Spleen (tissue), 11 donors: ENCODE measurements at regions not wholly inside any gene's neighbourhood (a gene's known extent, or its start where the extent isn't known, plus 50 kb on each side); places are given as distances from the start of the nearest gene placed in this dataset.

Experiments used
- DNase-seq: peaks from one replicate; pipeline ENCODE4 v3.0.0-alpha.2; 2020
- H3K27ac ChIP-seq, 8 donors: fragments of 200-600 bp; sonication (generic) in 7 of 8; 1 replicate in 4 of 8; 2 replicates in 4 of 8; pipeline versions ENCODE4 v1.5.0 to v1.8.0; 2016 to 2021; ENCODE audit warnings: inconsistent platforms in 4 of 8, mild to moderate bottlenecking in 4 of 8, moderate library complexity in 1 of 8
- H3K27me3 ChIP-seq, 7 donors: fragments of 200-600 bp; sonication (generic) in 6 of 7; replicated peaks in 1 of 7; 1 replicate in 4 of 7; 2 replicates in 3 of 7; pipeline versions ENCODE4 v1.5.0 to v1.8.0; 2016 to 2021; ENCODE audit warnings: inconsistent platforms in 3 of 7, mild to moderate bottlenecking in 1 of 7
- H3K36me3 ChIP-seq, 6 donors: fragments of 200-600 bp; sonication (generic) in 5 of 6; 1 replicate in 4 of 6; 2 replicates in 2 of 6; pipeline versions ENCODE4 v1.5.0 to v1.8.0; 2016 to 2021; ENCODE audit warnings: inconsistent platforms in 2 of 6
- H3K4me1 ChIP-seq, 6 donors: fragments of 200-600 bp; sonication (generic) in 5 of 6; 1 replicate in 3 of 6; 2 replicates in 3 of 6; pipeline versions ENCODE4 v1.5.0 to v1.8.0; 2016 to 2021; ENCODE audit warnings: inconsistent platforms in 3 of 6
- H3K4me3 ChIP-seq, 8 donors: fragments of 200-600 bp; sonication (generic) in 7 of 8; 1 replicate in 4 of 8; 2 replicates in 4 of 8; pipeline versions ENCODE4 v1.5.0 to v1.8.0; 2016 to 2021; ENCODE audit warnings: inconsistent platforms in 4 of 8, mild to moderate bottlenecking in 4 of 8, moderate library complexity in 2 of 8
- H3K9me3 ChIP-seq, 8 donors: fragments of 200-600 bp; sonication (generic) in 7 of 8; 1 replicate in 4 of 8; 2 replicates in 4 of 8; pipeline versions ENCODE4 v1.5.0 to v1.8.0; 2016 to 2021; ENCODE audit warnings: inconsistent platforms in 4 of 8
- POLR2A ChIP-seq, 3 donors: fragments of 450-650 bp; IDR thresholded peaks; one replicate each; pipeline ENCODE4 v1.5.1; 2017; ENCODE audit warnings: antibody characterized with exemption in 3 of 3, mild to moderate bottlenecking in 1 of 3
- POLR2AphosphoS5 ChIP-seq, 3 donors: sonication (generic); formaldehyde crosslinking; IDR thresholded peaks; one replicate each; pipeline ENCODE4 v1.5.1; 2017; ENCODE audit warnings: antibody characterized with exemption in 3 of 3
- whole genome bisulfite sequencing, 5 donors: extraction: QIAGEN DNeasy Blood & Tissue Kit in 3 of 5; methylation state at CpG; one replicate each; pipeline versions ENCODE4 v1.1.5 to v1.1.7; 2013 to 2018; 5-methylcytosine and 5-hydroxymethylcytosine counted together
- intact Hi-C: fragments of 100-400 bp; cut with DNase I; formaldehyde crosslinking; loops from one replicate; pipeline ENCODE4 v1.15.0; 2023; ENCODE audit warnings: low total_unique reads
- TF ChIP-seq, protein P1 (sequence below), 11 experiments: fragments of 200-600 bp in 7 of 11; fragments of 450-650 bp in 4 of 11; sonication (generic) in 4 of 11; IDR thresholded peaks in 8 of 11; conservative IDR thresholded peaks in 3 of 11; 1 replicate in 7 of 11; 2 replicates in 4 of 11; pipeline versions ENCODE4 v1.4.0 to v1.8.0; 2016 to 2021; ENCODE audit warnings: antibody characterized with exemption in 11 of 11, inconsistent platforms in 4 of 11, mild to moderate bottlenecking in 1 of 11
- donor health status: healthy with polysubstance abuse.
- donor health status: DM: no; HTN: no; CAD: no; lungs with moderate emphysema.
- donor health status: DM: no; HTN: no; CAD: no.
- donor health status: Bipolar disorder and iron deficiency.
- donor health status: healthy.
- donor health status: DM: no; HTN: no; CAD: no.
- donor health status: DM: yes; HTN: yes; CAD: no.

DNA sequence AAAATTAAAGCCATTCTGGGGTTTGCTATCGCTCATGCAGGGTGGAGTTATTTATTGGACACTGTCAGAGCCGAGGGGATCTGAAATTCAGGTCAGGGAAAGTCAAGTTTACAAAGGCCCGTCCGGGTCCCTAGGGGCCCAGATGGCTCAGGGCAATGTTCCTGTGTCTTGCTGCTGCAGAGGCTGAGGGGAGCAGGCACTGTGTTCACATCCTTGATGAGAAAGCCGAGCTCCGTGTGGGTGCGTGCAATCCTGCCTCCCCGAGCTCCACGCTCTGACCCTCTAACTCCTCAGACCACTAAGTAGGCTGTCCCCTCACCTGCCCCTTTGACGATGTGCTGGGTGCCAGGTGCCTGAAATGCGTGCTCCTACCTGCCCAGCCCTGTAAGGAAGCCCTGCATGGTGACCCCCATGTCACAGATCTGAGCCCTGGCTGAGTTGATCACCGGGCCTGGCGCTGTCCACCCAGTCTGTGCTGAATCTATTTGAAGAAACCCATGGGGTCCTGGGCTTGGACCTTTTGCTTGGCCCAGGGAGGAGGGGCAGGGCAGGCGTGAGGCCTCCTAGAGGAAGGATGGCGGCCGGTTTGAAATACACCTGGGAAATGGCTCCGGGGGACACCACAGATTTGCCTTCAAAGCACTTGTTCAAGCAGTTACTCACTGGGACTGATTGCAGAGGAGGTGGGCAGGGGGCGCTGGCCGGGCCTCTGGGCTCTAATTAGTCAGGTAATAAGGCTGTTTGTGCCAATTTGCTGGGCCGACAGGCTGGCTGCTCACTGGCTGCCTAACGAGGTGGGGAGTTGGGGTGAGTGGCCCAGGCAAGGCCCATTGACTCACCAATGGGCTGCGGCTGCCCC, 204.3 kb downstream of the KIF26A start:
- DNase-seq = no peak
- Histone ChIP-seq H3K4me1 (peaks cover 0 to 8% (median 3%) of the 10 kb centered on the region in 6 donors), H3K9me3 (peaks cover 0 to 19% (median 13%) of the 10 kb centered on the region in 8 donors), H3K36me3 (no peaks in the 10 kb centered on the region), H3K4me3 (no peak overlapping the region), H3K27ac (no peak overlapping the region), H3K27me3 (peaks cover 0 to 51% (median 0%) of the 10 kb centered on the region in 7 donors)
- WGBS, 5 donors = 69 to 81% (median 77%) methylated on average over 21 to 22 of the region's 22 CpGs
- TF ChIP-seq POLR2AphosphoS5 (IDR thresholded peaks at IDR 0.05) = no peak
- TF ChIP-seq, protein P1, sequence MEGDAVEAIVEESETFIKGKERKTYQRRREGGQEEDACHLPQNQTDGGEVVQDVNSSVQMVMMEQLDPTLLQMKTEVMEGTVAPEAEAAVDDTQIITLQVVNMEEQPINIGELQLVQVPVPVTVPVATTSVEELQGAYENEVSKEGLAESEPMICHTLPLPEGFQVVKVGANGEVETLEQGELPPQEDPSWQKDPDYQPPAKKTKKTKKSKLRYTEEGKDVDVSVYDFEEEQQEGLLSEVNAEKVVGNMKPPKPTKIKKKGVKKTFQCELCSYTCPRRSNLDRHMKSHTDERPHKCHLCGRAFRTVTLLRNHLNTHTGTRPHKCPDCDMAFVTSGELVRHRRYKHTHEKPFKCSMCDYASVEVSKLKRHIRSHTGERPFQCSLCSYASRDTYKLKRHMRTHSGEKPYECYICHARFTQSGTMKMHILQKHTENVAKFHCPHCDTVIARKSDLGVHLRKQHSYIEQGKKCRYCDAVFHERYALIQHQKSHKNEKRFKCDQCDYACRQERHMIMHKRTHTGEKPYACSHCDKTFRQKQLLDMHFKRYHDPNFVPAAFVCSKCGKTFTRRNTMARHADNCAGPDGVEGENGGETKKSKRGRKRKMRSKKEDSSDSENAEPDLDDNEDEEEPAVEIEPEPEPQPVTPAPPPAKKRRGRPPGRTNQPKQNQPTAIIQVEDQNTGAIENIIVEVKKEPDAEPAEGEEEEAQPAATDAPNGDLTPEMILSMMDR (IDR thresholded peaks at IDR 0.05 in 8 of 11, conservative IDR thresholded peaks at IDR 0.05 in 3 of 11) = no peak
- TF ChIP-seq POLR2A (IDR thresholded peaks at IDR 0.05) = no peak
- intact Hi-C loops = no loop called here

DNA sequence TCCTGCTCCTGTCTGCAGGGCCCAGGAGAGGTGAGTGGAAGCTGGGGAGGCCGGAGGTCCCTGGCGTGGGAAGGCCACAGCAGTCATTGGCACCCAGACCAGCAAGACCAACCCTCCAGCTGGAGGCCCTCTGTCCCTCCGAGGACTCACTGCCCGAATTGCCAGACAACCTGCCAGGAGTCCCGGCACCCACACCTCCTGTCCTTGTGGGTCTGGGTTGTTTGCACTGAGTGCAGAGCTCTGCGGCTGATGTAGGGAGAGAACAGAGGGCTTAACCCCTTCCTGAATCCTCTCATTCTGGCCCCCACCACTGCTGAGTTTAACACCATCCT, 204.9 kb downstream of the KIF26A start:
- 82 to 92% (median 88%) methylated on average over 2 to 6 of the region's 6 CpGs for WGBS, 5 donors
- Histone ChIP-seq H3K4me1 (peaks cover 0 to 8% (median 3%) of the 10 kb centered on the region in 6 donors), H3K9me3 (peaks cover 0 to 13% (median 7%) of the 10 kb centered on the region in 8 donors), H3K4me3 (no peak overlapping the region), H3K27me3 (peaks cover 0 to 51% (median 0%) of the 10 kb centered on the region in 7 donors), H3K27ac (no peak overlapping the region), H3K36me3 (no peaks in the 10 kb centered on the region)
- DNase-seq = no peak
- intact Hi-C loops = no loop called here
- TF ChIP-seq POLR2AphosphoS5 (IDR thresholded peaks at IDR 0.05) = no peak
- no peak for TF ChIP-seq POLR2A (IDR thresholded peaks at IDR 0.05)
- TF ChIP-seq, protein P1 (IDR thresholded peaks at IDR 0.05 in 8 of 11, conservative IDR thresholded peaks at IDR 0.05 in 3 of 11) = no peak

DNA sequence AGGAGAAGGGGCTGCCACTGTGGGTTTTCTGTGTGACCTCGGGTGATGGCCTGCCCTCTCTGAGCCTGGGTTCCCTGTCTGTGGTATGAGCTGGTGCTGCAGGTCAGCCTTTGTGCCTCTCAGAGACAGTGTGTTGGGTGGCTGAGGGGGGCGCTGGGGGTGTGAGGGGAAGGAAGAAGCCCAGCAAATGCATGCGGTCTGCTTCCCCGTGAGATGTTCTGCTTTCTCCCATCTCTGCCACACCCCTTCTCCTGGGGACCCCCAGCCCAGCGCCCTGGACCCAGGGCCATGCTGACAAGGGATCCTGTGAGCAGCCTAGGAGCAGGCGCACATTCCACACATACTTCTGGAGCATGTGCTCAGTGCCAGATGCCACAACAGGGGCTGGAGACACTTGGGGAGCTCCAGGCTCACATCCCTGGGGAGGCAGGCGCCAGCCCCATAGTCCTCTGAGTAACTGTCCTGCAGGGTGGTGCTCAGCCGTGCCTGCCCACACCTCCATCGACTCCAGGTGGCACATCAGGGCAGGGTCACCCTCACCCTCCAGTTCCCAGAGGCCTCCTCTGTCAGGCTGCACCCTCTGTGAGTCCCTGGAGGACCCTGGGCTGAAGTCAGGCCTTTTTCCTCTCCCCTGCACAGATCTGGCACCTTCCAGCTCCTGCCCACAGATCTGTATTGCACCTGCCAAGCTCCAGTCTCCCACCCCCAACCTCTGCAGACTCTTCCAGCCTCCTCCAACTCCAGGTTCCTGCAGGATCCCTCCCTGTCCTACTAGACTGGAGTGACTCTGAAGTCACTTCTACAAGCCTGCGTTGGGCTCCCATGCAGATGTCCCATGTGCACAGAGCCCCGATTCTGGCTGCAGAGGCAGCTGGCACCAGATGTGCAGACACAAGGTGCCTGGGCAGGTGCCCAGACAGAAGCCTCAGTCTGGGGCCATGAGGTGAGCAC, 205.6 kb downstream of the KIF26A start:
- Histone ChIP-seq H3K4me3 (no peak overlapping the region), H3K36me3 (no peaks in the 10 kb centered on the region), H3K4me1 (peaks cover 0 to 8% (median 3%) of the 10 kb centered on the region in 6 donors), H3K27ac (no peak overlapping the region), H3K9me3 (peaks cover 0 to 6% (median 1%) of the 10 kb centered on the region in 8 donors), H3K27me3 (peaks cover 0 to 51% (median 0%) of the 10 kb centered on the region in 7 donors)
- TF ChIP-seq, protein P1 (IDR thresholded peaks at IDR 0.05 in 8 of 11, conservative IDR thresholded peaks at IDR 0.05 in 3 of 11) = no peak
- TF ChIP-seq POLR2AphosphoS5 (IDR thresholded peaks at IDR 0.05) (no peak), POLR2A (IDR thresholded peaks at IDR 0.05) (no peak)
- 70 to 84% (median 74%) methylated on average over 9 to 11 of the region's 11 CpGs for WGBS, 5 donors
- intact Hi-C loops = no loop called here
- no peak for DNase-seq
